ENCODE measurements at regions not wholly inside any gene's neighbourhood (a gene's known extent, or its start where the extent isn't known, plus 50 kb on each side); places are given as distances from the start of the nearest gene placed in this dataset.
"Not testable (repeated sequence)": the region's sequence is repeated elsewhere in the genome, so short reads cannot be mapped to it uniquely, and the experiment has no call there.

DNA sequence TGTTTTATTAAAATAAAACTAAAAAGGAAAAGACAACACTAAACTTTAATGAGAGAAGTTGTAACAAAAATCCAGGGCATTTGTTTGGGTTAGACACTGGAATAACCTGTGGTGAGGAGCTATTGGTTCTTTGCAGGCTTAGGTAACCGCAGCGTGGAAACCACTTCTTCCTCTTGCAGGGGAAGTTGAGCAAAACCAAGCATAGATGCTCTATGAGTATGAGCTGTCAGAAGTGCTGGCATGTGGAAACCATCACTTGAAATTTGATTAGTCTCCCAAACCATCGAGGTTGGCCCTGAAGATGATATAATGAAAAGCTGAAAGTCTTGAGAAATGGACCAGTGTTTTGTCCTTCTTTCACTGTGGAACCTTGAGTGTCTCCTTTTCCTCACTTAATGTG is 127.1 kb upstream of the RBMS3 start:
- no peak for DNase-seq

DNA sequence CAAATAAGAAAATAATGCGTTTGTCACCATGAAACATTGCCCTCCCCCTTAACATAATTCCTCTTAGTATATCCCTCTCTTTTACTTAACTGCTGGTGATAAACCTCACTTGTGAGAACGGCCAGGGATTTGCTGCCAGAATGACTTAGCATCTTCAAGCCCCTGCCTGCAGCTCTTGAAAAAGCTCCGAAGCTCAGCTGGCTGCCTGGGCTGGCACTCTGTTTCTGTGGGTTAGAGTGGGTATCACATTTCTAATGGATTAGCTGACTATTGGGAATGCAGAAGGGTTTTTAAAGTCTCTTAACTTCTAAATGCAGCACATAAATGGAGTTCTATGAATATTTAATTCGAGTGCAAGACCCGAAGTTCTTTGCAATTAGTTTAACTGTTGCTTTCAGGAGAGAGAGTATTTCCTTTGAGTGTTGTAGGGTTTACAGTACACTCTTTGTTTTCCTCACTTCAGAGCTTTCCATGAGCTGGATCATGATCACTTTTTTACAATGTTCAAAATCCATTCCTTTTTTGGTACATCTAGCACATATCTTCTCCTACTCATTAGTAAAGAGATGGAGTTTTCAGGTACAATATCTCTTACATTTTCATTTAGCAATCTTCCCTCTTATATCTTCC is 124.7 kb upstream of the RBMS3 start:
- DNase-seq: no peak

DNA sequence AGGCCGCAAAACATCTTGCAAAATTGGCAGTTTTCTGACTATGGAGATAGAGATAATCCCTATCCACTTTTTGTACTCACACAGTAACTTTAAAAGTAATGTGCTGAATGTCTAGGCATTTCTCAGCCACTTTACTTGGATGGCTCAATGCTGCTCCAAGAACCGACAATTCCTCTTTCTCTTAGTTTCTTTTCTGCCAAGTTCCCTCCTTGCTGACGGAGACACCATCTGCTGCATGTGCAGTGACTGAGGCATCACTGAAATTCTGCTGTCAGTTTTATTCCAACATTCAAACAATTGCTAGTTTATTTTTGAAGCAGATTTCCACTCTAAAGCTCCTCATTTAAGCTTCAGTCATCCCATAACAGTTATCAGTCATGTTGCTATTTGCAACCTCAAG is 116.0 kb upstream of the RBMS3 start:
- no peak for DNase-seq

- no peak for DNase-seq
These were observed 113.7 kb upstream of the RBMS3 start for GRCh38 chr3:29167180-29167579.

DNA sequence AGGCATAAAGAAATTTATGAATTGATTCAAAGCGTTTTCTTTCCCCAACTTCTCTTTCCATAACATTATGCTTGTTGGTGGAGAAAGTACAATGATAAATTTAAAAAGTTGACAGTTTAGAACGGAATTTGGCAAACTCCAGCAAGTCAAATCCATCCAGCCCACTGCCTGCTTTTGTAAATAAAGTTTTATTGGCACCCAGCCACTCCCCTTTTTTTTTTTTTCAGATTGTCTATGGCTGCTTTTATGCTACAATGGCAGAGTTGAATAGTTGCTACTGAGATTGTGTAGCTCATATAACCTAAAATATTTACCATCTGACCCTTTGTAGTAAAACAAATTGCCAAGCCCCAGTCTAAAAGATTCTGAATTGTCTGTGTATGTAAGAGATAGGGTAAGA is 112.8 kb upstream of the RBMS3 start:
- no peak for DNase-seq

GRCh38 chr3:29168696-29169095 is 112.2 kb upstream of the RBMS3 start:
- DNase-seq: no peak

DNA sequence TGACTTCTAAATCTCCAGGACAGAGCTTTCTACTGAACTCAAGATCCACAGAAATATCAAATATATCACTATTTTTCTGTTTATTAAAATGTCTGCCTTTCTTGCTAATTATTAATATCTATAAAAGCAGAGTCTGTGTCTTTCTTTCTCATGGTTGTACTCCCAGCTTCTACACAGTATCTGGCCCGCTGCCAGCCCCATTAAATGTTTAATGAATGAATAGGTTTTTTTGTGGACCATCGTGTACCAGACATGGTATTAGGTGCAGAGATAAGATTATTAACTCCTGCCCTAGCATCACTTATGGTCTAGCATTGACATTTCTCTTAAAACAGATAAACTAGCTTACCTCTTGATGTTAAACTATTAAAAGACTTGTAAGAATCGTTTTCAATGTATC is 111.4 kb upstream of the RBMS3 start:
- no peak for DNase-seq

DNA sequence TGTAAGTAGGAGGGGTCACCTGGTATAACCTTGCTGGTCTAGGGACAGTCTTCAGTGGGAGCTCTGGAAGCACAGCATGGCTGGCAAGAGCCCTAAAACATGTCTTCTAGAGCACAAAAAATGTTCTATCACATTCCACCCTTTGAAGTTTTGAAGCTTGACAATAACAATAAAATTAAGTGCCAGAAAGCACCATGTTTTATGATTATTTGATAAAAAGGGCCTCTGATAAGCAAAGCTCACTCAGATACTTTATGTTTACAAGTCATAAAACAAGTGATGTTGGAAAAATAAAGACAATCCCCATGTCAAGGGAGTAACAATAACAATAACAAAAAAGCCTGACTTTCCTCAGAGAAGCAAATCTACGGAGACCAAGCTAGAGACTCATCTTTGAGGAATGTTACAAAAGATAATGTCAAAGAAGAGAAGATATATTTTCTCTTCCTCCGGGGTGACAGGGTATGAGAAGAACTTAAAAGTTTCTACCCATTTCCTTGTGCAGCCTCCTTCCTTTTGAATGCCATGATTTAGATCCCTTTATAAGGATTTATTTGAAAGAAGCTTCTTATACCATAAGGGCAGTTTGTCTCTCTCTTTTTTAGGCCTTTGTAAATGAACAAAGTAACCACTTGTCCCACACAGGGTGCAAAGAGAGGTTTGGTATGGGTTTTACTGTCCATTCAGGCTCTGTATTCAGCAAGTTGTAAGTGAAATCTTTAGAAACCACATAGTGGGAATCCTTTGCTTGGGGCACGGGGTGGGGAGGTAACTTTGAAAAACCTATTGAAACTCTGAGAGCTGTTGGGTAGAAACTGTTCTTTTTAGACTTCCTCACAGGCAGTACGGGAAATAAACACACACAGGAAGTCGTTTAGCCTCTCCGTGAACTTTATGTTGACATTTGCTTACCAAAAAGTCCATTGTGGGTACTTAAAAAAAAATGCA is 109.6 kb upstream of the RBMS3 start:
- DNase-seq: no peak

DNA sequence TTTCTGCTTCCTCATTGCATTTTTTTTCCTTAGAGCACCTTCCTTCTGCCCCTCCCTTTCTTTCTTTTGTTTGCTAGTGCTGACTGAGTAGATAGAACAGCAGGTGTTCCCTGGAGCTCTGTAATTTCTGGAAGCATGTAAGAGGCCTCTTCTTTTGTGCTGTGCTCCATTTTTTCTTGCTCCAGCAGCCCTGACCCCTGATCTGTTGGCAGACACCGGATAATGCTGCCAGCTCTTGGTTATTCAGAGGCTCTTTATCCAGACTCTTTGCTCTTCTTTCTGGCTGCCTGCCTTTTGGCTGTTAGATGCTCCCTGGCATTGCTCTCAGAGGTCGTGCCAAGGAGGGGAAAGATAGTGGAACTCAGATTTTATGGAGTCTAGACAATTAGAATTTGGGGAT is 104.4 kb upstream of the RBMS3 start:
- DNase-seq: peak; percentile 2

DNA sequence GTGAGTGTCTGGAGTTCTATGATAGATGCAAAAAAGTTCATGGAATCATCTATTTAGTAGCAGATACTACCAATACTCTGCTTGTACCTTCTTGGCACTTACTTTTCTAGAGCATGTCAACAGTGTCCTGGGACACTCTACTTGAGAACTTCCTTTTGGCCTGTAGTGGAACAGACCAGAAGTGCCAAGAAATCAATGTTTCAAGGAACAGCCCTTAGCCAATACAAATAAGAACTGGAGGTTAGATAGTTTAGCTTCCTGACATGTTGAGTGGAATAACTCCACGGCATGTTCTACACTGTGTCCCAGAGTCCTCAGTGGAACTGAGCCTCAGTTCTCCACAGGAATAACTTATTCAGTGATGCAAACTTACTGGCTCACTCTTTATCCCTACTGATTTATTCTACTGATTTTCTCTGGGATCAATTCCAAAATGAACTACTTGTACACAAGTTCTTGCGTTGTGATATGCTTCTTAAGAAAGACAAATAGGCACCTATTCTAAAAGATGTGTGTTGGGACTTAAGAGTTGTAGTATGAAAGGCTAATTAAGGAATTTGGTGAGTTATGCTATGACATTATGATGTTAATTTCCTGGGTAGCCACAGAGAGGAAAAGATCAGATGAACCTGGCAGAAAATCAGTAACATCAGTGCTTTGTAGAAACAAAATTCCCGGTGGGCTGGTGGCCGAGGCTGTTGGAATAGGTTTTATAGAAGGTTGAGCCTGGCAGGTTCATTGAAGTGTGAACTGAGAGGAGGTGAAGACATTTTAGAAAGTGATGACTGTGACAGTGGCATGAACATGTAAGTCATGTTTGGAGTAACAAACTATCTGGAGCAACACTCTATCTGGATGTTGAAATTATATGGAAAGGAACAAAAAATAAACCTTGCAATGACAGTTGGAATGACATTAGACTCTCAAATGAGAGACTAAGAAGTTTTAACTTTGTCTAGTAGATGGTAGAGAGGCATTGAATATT is 101.8 kb upstream of the RBMS3 start:
- DNase-seq: no peak

- no peak for DNase-seq
These were observed 99.6 kb upstream of the RBMS3 start for GRCh38 chr3:29181149-29181780.

- DNase-seq: no peak
These were observed 99.0 kb upstream of the RBMS3 start for GRCh38 chr3:29181872-29182271.

DNA sequence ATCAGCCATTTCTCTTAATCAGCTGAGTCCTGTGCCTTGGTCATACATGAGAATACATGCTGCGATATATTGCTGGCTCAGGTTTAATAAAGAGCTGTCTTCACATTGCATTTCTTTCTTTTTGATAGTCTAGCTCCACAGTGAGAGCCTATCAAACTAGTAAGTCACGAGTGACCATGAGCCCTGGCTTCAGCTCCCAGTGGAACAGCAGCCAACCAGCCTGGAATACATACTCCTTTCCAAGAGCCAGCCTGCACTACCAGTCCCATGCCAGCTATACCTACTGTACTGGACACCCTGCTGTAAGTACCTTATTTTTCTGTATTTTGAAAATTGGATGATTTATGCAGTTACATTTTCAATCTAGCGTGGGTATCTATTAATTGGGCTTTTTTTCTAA is 98.0 kb upstream of the RBMS3 start:
- not testable (repeated sequence) for DNase-seq

GRCh38 chr3:29183346-29184087 is 97.4 kb upstream of the RBMS3 start:
- DNase-seq: no peak

DNA sequence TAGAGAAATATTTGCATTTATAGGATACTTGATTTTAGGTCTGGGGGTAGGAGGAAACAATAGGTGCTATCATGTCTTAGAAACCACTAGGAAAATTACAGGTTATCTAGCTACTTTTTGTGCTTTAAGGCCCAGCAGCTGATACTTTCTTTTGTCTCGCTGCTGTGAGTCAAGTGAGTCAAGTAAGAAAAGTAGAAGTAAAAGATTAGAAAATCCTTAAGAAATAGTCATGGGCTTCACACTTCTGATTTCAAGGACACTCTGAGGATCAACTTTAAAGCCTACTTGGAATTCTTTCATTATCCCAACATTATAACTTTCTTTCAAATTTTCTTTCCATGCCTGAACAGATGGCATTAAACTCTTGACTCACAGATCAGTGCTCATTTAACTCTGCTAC is 95.2 kb upstream of the RBMS3 start:
- no peak for DNase-seq

- DNase-seq: no peak
These were observed 94.7 kb upstream of the RBMS3 start for GRCh38 chr3:29186131-29186599.

- DNase-seq: no peak
These were observed 93.7 kb upstream of the RBMS3 start for GRCh38 chr3:29186982-29187725.

GRCh38 chr3:29189328-29189727 is 91.5 kb upstream of the RBMS3 start:
- no peak for DNase-seq

GRCh38 chr3:29194139-29194538 is 86.7 kb upstream of the RBMS3 start:
- no peak for DNase-seq

- DNase-seq: no peak
These were observed 85.8 kb upstream of the RBMS3 start for GRCh38 chr3:29195056-29195455.

DNA sequence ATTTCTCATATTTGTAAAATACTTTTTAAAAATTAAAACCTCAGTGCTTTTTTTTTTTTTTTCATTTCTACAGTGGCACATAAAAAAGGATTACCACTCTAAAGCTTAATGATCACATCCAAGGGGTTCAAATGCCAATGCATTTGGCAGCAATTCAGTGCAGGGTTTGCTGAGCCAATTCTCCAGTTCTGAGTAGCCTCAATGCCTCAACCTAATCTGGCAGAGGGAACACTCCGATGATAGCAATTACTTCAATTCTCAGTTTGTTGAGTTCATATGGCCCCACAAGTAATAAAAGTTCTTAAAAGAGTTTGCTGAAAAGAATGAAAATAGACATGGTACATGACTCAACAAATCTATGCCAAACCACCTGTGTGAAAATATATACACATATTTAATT is 79.3 kb upstream of the RBMS3 start:
- DNase-seq: no peak
